HUES48 (cell line): ENCODE measurements at regions not wholly inside any gene's neighbourhood (a gene's known extent, or its start where the extent isn't known, plus 50 kb on each side); places are given as distances from the start of the nearest gene placed in this dataset.
A peak's percentile ranks its signal among the peaks of the same experiment; 100 is the strongest.

Experiments used
- H3K27ac ChIP-seq: one replicate; pipeline ENCODE4 v1.7.0; 2013; ENCODE audit warnings: low read depth, low read length, inconsistent platforms
- H3K27me3 ChIP-seq: 2 replicates; pipeline ENCODE4 v1.6.1; 2013; ENCODE audit warnings: mild to moderate bottlenecking, low read length; ENCODE audit not compliant: control insufficient read depth, insufficient read depth
- H3K36me3 ChIP-seq: 2 replicates; pipeline ENCODE4 v1.6.1; 2013; ENCODE audit warnings: low read length; ENCODE audit not compliant: control insufficient read depth, insufficient read depth
- H3K4me1 ChIP-seq: 2 replicates; pipeline ENCODE4 v1.6.1; 2013; ENCODE audit warnings: mild to moderate bottlenecking, low read length; ENCODE audit not compliant: control insufficient read depth, insufficient read depth
- H3K4me3 ChIP-seq: 2 replicates; pipeline ENCODE4 v1.5.1; 2013; ENCODE audit warnings: mild to moderate bottlenecking, low read depth, low read length
- H3K9ac ChIP-seq: 2 replicates; pipeline ENCODE4 v1.6.1; 2013; ENCODE audit warnings: mild to moderate bottlenecking, low read depth, low read length, moderate library complexity
- H3K9me3 ChIP-seq: 2 replicates; pipeline ENCODE4 v1.6.1; 2013; ENCODE audit warnings: low read length; ENCODE audit not compliant: control insufficient read depth, insufficient read depth

DNA sequence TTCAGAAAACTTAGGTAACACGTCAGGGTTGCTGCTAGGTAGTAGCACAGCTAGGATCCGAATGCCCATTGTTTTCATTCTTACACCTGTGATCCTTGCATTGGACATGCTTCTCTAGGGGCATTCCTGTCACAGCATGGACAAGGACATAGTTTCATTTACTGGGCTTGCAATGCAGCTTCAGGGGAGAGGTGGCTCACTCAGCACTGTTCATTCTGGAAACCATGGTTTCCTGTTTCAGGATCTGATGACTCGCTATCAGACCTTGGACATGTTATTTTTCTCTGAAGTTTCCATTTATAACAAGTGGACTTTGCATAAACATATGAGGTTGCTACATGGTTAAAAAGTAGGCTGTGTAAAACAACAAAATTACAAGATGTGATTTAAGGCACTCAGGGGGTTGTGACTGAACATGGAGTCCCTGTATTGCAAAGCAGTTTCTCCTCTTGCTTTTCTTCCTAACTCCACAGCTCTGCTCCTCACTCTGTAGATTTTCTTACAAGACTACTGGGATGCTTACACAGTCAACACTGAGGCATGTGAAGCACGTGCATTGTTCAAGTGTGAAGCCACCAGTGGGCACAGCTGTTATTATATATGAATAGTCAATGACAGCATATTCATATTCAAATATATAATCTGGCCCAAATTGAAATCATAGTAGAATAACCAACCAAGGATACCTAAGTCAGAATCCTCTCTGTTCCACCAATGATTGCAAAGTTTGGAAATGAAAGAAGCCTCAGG, 66.1 kb upstream of the STK32A start:
- peaks cover 3% of the 10 kb centered on the region; the same call in 1 of the 2 replicates for H3K9me3 ChIP-seq
- H3K4me1 ChIP-seq = no peaks in the 10 kb centered on the region
- no peak overlapping the region for H3K9ac ChIP-seq
- no peaks in the 10 kb centered on the region for H3K36me3 ChIP-seq
- H3K27ac ChIP-seq = peak overlapping the region; percentile 15
- no peak overlapping the region for H3K4me3 ChIP-seq
- no peaks in the 10 kb centered on the region for H3K27me3 ChIP-seq

DNA sequence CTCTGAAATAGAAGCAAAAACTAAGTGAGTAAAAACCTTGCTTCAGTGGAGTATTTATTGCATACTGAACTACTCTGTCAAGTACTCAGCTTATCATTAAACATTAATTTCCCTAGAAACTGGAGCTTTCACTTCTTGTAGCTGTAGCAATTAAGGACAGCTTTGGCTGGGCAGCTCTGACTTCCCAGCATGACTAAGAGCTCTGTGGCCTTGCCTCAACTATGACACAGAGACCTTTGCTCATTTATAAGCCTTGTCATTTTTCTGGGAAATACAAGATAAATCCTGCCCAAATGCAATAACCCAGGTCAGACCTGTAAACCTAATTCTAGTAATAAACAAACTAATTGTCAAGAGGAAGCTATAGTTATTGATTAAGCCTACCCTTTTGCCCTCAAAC, 65.4 kb upstream of the STK32A start:
- Histone ChIP-seq H3K9me3 (peaks cover 3% of the 10 kb centered on the region; the same call in 1 of the 2 replicates), H3K27ac (no peak overlapping the region), H3K9ac (no peak overlapping the region), H3K4me3 (no peak overlapping the region), H3K4me1 (no peaks in the 10 kb centered on the region), H3K27me3 (no peaks in the 10 kb centered on the region), H3K36me3 (no peaks in the 10 kb centered on the region)

DNA sequence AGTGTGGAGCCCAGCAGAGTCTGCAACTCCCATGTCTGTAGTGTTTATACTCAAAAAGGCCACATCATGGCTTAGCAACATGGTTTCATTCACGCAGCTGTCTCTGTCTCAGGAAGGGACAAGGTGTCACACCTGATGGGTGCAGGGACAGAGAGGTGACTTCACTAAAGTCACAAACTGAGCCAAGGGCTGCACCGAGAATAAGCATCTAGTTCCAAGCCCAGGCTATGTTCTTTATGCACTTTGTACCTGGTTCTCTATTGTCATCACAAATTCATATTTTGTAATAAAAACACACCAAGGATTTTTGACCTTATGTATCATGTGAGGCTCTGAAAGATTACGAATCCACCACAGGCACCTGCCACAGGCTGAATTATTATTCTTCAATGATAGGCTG, 64.9 kb upstream of the STK32A start:
- H3K27ac ChIP-seq = no peak overlapping the region
- peaks cover 3% of the 10 kb centered on the region; the same call in 1 of the 2 replicates for H3K9me3 ChIP-seq
- H3K9ac ChIP-seq = no peak overlapping the region
- no peaks in the 10 kb centered on the region for H3K36me3 ChIP-seq
- H3K4me1 ChIP-seq = no peaks in the 10 kb centered on the region
- H3K27me3 ChIP-seq = no peaks in the 10 kb centered on the region
- H3K4me3 ChIP-seq = no peak overlapping the region

DNA sequence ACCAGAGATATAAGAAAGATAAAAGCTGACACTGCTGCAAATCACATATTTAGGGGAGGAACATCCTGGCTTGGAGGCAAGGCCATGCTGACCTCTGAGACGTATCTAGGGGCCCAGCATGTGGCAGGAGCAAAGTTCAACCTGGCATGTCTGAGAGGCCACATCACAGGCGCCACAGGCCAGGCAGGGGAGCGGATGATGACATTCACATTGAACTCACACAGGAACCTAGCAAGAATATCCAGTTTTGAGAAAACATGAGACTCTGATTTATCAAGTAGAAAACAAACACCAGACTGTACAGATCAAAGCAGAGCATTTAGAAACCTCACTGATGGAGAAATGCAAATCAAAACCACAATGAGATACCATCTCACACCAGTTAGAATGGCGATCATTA, 64.2 kb upstream of the STK32A start:
- H3K9me3 ChIP-seq = no peaks in the 10 kb centered on the region

DNA sequence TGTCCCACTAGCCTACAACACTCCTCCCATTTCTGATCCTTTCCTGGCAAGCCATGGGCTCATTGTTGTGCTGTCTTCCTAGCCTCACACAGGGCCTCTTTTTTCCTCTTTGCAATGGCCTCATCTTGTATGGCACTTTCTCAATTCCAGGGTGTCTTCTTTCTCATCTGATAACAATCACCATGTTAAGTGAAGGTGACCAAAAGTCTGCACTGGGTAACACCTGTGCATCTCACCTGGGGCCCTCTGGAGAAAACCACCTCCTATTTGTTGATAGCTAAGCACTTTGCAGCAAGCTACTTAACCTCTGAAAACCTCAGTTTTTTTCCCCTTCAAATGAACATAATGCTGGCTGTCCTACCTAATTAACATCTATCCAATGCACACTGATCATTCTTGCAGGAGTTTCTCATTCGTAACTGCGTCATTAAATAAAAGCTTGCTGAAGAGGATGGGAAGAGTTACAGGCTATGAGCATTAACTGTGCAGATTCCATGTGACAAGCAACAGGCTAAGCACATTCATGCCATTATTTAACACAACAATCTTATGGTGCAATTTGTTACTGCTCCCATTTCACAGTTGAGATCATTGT, 60.1 kb upstream of the STK32A start:
- H3K4me3 ChIP-seq = no peak overlapping the region
- H3K4me1 ChIP-seq = no peaks in the 10 kb centered on the region
- no peaks in the 10 kb centered on the region for H3K36me3 ChIP-seq
- no peak overlapping the region for H3K27ac ChIP-seq
- no peaks in the 10 kb centered on the region for H3K9me3 ChIP-seq
- no peak overlapping the region for H3K9ac ChIP-seq
- H3K27me3 ChIP-seq = no peaks in the 10 kb centered on the region

More for the DNA sequence above, 64.2 kb upstream of the STK32A start:
- Histone ChIP-seq H3K4me1 (no peaks in the 10 kb centered on the region), H3K36me3 (no peaks in the 10 kb centered on the region), H3K9ac (no peak overlapping the region), H3K27me3 (no peaks in the 10 kb centered on the region), H3K4me3 (no peak overlapping the region), H3K27ac (no peak overlapping the region)

DNA sequence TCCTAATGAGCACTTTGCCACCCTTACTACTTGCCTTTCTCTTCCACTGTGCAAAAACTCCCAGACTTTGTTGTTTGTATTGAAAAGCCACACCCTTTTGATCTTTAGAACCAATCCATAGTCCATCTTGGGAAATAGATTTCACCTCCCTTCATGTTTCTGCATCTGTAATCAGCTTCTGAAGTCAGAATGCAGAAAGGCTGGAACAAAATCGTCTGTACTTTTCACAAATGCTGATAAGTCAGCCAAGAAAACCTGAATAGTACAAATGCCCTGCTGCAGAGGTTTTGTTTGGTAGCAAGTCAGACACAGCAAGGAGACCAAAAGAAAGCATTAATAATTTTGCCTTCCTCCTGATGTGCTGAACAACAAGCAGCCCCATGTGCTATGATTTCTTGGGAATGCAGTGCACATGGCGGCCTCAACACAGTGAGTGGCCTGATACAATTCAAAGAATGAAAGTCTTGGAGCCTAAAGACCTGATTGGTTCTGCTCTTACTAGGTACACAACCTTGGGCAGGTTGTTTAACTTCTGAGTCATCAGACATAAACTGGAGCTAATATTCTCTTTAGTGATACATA, 59.2 kb upstream of the STK32A start:
- Histone ChIP-seq H3K27ac (no peak overlapping the region), H3K4me3 (no peak overlapping the region), H3K9ac (no peak overlapping the region), H3K9me3 (no peaks in the 10 kb centered on the region), H3K27me3 (no peaks in the 10 kb centered on the region), H3K36me3 (no peaks in the 10 kb centered on the region), H3K4me1 (no peaks in the 10 kb centered on the region)

DNA sequence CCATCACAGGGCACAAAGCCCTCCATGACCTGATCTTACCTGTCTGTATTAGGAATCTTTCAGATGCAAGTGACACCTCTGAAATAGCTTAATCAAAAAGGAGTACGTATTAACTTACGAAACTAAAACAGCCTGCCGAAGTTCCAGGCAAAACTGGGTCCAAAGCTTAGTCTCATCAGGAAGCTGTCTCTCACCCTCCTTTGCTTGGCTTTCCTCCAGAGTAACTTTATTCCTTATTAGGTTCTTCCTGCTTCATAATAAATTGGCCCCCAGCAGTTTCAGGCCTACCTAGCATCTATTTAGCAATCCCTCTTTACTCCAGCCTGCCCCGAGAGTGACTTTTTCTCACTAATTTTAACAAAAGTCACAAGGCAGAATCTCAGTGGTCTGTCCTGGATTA, 58.4 kb upstream of the STK32A start:
- no peak overlapping the region for H3K27ac ChIP-seq
- no peaks in the 10 kb centered on the region for H3K27me3 ChIP-seq
- H3K4me3 ChIP-seq = no peak overlapping the region
- H3K36me3 ChIP-seq = no peaks in the 10 kb centered on the region
- H3K9me3 ChIP-seq = no peaks in the 10 kb centered on the region
- no peaks in the 10 kb centered on the region for H3K4me1 ChIP-seq
- no peak overlapping the region for H3K9ac ChIP-seq

DNA sequence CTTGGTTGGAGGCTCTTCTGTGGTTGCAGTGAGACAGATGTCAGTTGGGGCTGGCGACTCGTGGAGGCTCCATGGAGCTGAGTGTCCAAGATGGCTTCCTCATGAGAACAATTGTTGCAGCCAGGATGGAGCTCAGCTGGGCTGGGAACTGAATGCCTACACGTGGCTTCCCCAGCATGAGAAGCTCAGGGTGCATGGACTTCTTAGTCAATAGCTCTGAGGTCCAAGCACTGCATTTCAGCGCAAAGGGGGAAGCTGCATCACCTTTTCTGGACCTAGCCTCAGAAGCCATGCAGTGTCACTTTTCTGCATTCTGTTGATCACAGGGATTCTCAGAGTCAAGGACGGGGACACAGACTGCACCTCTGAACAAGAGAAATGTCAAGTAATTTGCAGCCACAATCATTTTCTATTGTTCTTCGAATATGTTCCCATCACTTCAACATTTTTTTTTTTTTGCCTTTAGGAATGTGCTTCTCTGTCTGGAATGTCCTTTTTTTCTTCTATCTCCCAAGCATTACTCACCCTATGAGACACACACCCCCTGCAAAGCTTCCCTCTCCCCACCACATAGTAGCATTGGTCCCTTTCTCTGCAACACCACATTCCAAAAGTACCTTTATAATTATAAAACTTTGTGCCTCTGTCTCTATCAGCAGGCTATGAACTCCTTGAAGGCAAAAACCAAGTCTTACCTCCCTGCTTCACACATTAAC, 57.5 kb upstream of the STK32A start:
- H3K36me3 ChIP-seq = no peaks in the 10 kb centered on the region
- H3K9me3 ChIP-seq = no peaks in the 10 kb centered on the region
- no peaks in the 10 kb centered on the region for H3K27me3 ChIP-seq
- H3K4me1 ChIP-seq = no peaks in the 10 kb centered on the region
- H3K9ac ChIP-seq = no peak overlapping the region
- no peak overlapping the region for H3K4me3 ChIP-seq
- peak overlapping the region; percentile 18 for H3K27ac ChIP-seq

DNA sequence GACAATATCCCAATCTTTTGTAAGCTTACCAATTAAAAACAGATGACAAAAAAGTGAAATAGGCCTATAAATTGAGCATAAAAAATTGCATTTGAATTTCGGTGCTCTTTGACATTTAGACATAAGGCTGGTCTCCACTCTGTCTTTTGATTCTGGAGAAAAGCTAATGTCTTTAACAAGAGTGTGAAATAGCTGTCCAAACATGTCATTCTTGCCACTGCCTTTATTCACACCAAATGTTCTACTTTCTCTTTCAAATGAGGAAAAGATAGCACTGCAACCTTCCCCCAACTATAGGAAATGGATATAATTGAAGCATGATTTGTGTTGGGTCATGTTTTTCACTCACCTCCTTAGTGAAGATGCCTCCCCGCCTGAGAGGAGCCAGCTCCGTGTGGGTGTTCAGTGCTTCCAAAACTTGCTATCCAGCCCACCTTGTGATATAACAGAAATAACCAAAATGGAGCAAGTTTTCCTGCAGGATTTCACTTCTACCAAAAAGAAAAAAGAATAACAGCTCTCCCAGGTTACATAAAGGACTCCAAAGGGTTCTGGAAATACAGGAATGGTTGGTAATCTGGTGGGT, 55.2 kb upstream of the STK32A start:
- Histone ChIP-seq H3K4me3 (no peak overlapping the region), H3K9ac (no peak overlapping the region)

DNA sequence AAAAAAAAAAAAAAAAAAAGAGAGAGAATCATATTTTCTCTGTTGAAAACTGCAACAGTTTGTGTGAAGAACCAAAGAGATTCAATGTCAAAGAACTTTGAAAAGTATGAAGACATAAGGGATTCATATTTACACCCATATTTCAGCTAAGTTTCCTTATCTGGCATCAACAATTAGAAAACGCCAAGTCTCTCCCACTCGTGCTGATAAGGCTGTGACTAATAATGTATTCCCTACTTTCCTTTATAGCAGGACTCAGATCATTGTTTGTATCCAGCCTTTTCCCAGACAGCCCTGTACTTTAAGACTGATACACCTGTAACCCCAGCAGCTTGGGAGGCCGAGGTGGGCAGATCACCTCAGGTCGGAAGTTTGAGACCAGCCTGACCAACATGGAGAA, 54.1 kb upstream of the STK32A start:
- Histone ChIP-seq H3K27me3 (no peaks in the 10 kb centered on the region), H3K4me3 (no peak overlapping the region), H3K9me3 (no peaks in the 10 kb centered on the region), H3K9ac (no peak overlapping the region), H3K27ac (no peak overlapping the region), H3K36me3 (no peaks in the 10 kb centered on the region), H3K4me1 (no peaks in the 10 kb centered on the region)

More for the DNA sequence above, 55.2 kb upstream of the STK32A start:
- H3K27ac ChIP-seq = no peak overlapping the region
- no peaks in the 10 kb centered on the region for H3K36me3 ChIP-seq
- H3K27me3 ChIP-seq = no peaks in the 10 kb centered on the region
- H3K9me3 ChIP-seq = no peaks in the 10 kb centered on the region
- H3K4me1 ChIP-seq = no peaks in the 10 kb centered on the region
